GM11168 (cell line): ENCODE measurements at regions not wholly inside any gene's neighbourhood (a gene's known extent, or its start where the extent isn't known, plus 50 kb on each side); places are given as distances from the start of the nearest gene placed in this dataset.

ENCODE experiments used
- in situ Hi-C: fragments of 300-500 bp; cut with MboI; formaldehyde crosslinking; loops from one replicate; pipeline ENCODE4 v1.12.0; 2022; ENCODE audit warnings: low sequenced_read_pairs; ENCODE audit not compliant: unreplicated experiment

DNA sequence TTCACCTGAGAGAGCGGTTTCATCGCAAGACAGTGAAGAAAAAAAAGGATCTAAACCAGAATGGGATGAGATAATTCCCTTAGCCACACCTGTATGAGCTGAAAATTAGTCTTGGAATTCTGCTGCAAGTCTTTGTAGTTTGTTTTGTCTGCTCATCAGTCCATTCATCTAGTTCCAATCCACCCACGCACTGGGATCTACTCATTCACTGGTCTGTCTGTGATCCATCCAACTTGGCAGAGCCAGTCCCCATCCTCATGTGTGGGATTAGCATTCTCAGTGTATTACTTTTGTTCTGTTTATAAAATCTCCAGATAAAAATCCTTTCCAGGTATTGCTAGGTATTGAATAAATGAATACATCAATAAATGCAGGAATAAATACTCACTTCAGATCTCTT is 266.5 kb upstream of the USP24 start:
- in situ Hi-C loops, result no loop called here

DNA sequence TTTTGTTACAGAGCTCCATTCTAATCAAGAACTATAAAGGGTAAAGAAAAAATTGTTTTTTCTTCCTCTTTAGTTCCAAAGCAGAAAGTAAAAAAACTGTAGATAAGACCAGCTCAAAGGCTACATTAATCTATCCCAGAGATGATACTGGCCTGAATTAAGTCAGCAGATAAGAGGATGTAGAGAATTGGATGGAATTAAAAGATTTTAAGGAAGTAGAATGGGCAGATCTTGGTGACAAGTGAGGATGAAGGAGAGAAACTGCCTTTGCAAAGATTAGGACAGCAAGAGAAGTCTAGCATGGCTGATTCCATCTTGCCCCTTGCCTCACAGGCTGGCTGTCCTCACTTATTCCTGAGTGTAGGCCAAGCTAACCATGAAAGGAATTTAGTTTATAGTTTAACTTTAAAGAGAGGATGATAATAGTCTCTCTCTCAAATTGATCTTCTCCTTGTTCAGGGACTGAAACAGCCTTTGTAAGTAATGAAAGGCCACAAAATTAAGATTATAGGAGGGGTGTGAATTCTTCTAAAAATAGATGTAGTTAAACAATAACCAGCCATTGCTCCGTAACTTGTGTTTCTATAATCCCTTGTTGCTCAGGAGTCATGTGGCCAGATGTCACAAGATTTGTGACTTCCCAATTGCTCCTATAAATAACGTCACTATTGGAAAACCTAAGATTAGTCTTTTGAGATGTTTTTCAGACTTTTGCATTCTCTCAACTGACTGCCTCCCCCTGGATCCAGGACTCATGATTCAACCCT is 265.0 kb upstream of the USP24 start:
- in situ Hi-C loops, result no loop called here

- in situ Hi-C loops, result no loop called here
Measured at GRCh38 chr1:55478742-55479141, 263.6 kb upstream of the USP24 start.

GRCh38 chr1:55477953-55478352 is 262.8 kb upstream of the USP24 start:
- in situ Hi-C loops, result no loop called here

DNA sequence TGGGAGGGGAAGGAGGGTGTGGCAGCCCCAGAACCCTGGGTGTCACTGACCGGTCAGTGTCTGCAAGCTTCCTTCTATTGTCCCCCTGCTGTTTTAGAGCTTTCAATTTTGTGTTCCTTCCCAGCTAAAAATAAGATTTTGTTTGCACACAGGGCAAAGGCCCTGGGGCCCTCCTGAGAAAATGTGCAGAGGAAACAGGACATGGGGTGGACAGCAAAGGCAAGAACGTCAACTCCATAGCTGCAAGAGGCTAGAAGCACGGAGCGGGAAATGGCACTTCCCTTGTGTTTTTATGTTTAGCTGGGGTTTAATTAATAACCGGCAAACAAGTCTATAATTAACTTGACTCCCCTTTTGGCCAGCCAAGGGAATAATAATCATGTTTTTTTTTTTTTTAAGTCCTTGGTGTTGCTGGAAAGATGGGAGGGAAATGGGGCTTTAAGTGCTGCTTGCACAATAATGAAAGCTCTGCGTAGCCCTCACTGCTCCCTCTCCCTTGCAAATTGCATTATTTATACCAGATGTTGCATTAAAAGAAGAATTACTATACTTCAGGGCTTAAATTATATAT is 261.4 kb upstream of the USP24 start:
- in situ Hi-C loops, result no loop called here

DNA sequence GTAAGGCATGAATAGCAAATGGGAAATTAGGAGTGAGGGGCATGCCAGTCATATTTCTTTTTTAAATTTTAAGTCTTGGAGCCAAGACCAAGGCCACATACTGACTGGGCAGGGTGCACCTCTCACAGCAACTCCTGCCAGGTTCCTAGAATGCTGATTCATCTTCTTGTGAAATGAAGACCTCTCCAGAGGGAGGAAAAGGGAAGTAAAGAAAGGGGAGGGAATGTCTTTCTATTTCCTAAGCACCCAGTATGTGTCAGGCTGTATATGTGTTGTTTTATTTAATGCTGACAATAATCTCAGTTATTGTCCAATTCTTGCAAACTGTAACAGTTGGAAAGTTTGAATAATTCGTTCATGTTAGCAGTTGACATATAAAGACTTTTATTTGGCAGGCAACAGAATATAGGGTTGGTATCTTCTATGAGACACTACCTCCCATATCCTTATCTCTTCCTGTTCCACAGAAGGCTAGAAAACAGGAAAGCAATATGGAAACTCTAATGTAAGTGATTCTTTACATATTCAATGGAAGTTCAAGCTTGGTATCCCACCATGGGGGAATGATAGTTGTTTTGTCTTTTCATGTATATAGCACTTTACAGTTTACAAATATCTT is 259.1 kb upstream of the USP24 start:
- in situ Hi-C loops, result no loop called here

DNA sequence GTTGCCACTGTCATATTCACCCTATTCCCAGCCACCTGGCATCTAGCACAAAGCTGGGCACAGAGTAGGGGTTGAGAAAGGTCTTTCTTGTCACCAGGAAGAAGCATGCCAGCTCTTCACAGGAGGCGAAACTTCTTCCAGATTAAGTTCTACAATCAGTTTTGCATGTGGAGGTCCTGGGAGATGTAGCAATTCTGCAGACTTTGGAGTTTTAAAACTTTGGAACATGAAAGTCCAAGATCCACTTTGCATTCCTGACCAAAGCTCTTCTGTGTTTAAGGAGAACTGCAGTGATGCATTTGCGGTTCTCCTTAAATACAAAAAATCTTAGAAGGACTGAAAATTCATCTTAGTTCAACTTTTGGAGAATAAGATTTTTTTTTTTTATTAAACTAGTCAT is 258.5 kb upstream of the USP24 start:
- in situ Hi-C loops, result no loop called here

GRCh38 chr1:55472784-55473183 is 257.6 kb upstream of the USP24 start:
- in situ Hi-C loops, result no loop called here

DNA sequence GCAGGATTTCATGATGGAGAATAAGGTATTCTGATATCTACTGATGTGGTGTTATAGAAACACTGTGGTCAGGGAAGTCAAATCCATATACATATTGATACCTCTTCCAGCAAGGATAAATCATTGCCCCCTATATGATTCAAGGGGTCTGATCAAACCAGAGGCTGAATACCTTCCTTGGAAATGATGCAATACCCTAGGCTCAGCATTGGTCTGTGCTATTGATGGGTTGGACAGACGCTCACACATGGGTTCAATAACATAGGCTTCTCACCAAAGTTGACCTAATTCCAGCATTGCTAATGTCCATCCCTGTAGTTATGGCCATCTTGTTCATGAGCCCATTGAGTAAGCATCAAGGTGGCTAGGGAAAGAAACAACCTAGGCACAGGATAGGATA is 257.0 kb upstream of the USP24 start:
- in situ Hi-C loops, result no loop called here

DNA sequence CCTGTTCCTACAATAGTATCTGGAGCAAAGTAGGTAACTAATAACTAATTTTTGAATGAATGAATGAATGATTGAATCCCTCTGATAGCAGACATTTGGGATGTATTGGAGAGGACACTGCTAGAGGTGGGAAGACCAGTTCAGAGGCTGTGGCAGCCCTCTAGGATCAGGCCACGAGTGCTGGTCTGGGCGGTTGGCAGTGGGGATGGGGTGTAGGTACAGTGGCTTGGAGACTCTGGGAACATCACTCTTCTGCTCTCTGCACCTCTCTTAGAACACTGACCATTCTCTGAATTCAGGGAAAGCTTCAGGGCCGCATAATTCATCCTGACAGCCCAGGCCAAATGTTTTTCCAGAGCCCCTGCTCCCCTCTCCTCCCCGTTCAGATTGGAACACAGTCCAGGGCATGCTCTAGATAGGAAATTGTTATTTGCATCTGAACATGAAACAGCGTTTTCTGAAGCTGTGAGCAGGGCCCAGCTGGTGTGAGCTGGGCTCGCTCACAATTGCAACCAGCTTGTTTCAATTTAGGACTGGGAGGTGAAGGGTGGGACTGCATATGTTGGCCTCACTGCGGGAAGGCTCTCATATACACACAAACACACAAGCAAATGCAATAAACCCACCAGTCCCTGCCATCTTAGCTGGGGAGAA is 253.1 kb upstream of the USP24 start:
- in situ Hi-C loops, result no loop called here

DNA sequence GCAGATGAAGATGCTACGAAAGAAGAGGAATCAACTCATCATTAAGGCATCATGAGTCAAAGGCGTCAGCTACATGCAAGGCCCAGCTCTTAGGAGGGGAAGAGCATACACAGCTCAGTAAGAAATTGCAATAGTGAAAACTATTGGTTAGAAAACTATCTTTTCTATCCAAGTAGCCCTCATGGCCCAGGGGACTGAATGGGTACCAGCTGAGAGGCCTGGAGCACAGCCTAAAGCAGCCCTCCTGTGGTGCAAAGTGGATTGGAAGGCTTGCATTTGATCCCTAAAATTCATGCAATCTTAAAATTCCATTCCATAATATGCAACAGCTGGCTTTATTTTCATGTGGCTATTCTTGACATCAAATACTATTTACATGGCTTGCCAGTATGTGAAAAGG is 251.8 kb upstream of the USP24 start:
- in situ Hi-C loops, result no loop called here

DNA sequence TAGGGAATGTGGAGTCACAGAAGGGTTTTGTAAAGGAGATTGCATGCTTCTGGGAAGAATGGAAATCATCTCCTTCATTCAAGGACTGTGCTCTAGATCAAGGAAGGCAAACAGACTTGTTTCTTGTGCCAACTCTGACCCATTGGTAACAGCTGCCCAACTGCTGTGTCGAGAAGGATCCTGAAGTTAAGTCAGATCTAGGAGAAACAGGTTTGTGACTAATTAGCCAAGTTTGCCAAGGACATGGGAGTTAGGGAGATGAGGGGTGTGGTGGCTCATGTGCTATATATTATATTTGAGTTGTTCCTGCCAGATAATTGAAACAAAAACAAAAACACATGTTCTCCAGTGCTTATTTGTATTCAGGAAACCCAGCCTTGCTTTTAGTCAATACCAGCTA is 251.2 kb upstream of the USP24 start:
- in situ Hi-C loops, result no loop called here

DNA sequence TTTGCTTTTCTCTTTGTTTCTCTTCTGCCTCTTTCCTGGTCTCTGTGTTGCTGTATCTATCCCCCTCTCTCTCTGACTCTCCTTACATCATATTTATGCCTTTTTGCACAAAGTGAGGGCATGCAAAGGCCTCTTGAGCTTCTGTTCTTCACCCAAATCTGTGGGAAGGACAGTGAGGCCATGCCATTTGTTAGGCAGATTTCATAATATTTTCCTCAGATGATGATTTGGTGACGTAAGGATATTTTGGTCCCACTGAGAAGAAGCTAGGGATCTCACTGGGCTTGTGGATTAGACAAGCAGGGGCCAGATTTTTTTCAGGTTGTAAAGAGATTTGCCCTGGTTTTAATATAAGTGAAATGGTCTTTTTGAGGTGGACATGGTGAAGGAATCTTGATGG is 249.4 kb upstream of the USP24 start:
- in situ Hi-C loops, result no loop called here

- in situ Hi-C loops, result no loop called here
Measured at GRCh38 chr1:55463814-55464475, 248.8 kb upstream of the USP24 start.

GRCh38 chr1:55457874-55458273 is 242.7 kb upstream of the USP24 start:
- in situ Hi-C loops, result no loop called here

DNA sequence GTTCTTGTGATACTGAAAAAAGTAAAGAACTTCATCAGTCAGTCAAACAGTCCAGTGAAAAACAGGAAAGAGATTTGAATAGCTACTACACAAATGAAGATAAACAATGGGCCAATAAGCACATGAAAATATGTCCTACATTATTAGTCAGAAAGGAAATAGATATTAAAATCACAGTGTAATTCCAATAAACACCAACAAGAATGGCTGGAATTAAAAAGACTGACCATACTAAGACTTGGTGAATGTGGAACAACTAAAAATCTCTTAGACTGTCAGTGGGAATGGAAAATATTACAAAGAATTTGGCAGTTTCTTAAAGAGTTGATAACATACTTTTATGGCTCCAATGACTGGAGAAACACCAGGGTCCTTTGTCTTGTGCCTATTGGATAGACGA is 241.8 kb upstream of the USP24 start:
- in situ Hi-C loops, result no loop called here

- in situ Hi-C loops, result no loop called here
Measured at GRCh38 chr1:55448261-55448660, 233.1 kb upstream of the USP24 start.

DNA sequence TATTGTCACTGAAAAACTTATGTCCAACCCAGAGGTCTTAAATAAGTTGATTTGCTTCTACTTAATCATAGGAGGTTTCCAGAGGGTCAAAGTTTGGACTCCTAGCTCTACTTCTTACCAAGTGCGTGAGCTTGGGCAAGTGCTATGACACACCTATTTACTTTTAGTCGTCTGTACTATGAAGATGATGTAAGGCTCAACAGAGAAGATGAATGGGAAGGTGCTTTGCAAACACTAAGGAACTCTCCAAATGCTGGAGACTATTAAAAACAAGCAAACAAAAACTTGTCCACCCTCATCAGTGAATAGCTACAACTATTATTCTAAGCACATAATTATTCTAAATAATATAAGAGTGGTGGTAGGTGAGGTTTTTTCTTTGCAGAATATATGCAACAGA is 232.3 kb upstream of the USP24 start:
- in situ Hi-C loops, result no loop called here

- in situ Hi-C loops, result no loop called here
Measured at GRCh38 chr1:55446351-55446750, 231.2 kb upstream of the USP24 start.

GRCh38 chr1:55445416-55445815 is 230.3 kb upstream of the USP24 start:
- in situ Hi-C loops, result no loop called here

DNA sequence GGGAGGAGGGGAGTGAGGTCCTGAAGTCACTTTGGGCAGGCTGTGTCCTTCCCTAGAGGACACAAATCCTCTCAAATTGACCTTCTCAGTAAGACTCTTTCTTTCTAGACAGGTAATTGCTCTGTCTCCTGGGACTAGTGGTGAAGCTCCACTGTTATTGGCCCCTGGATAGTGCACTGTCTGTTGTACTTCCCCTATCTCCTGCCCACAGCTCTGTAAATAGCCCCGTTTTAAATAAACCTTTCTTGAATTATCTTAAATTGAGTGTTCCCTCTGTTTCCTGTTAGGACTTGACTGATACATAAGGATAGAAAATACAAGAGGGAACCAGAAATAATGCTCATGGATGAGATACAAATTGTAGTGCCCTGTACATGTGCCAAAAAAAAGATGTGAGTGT is 229.5 kb upstream of the USP24 start:
- in situ Hi-C loops, result no loop called here
